Common myeloid progenitor, CD34-positive (primary cell): ENCODE measurements at regions not wholly inside any gene's neighbourhood (a gene's known extent, or its start where the extent isn't known, plus 50 kb on each side); places are given as distances from the start of the nearest gene placed in this dataset.

Experiments used
- CTCF ChIA-PET: fragments of 350-600 bp; sonication (Branson Sonifier 250); formaldehyde crosslinking; loops from one replicate; lab custom pipeline; 2021; ENCODE audit warnings: antibody characterized with exemption; lab: Charles Lee
- POLR2A ChIA-PET: fragments of 350-600 bp; sonication (Branson Sonifier 250); formaldehyde crosslinking; loops from one replicate; lab custom pipeline; 2021; ENCODE audit warnings: antibody characterized with exemption; lab: Charles Lee
- DNase-seq, 3 donors: peaks; one replicate each; pipeline versions ENCODE4 v3.0.0 to v3.0.0-alpha.2; 2013
- H3K27ac ChIP-seq, 2 experiments: 1 replicate in 1 of 2; 2 replicates in 1 of 2; pipeline ENCODE4 v1.7.0; 2013; ENCODE audit warnings: inconsistent platforms in 2 of 2, low read length in 2 of 2, mild to moderate bottlenecking in 2 of 2, low read depth in 1 of 2, moderate library complexity in 1 of 2; ENCODE audit not compliant: severe bottlenecking in 2 of 2, insufficient read depth in 1 of 2, poor library complexity in 1 of 2
- H3K27me3 ChIP-seq, 5 experiments: replicated peaks in 2 of 5; 1 replicate in 3 of 5; 2 replicates in 2 of 5; pipeline versions ENCODE4 v1.6.1 to v1.7.0; 2013; ENCODE audit warnings: low read length in 4 of 5, mild to moderate bottlenecking in 2 of 5, moderate library complexity in 2 of 5, inconsistent platforms in 1 of 5; ENCODE audit not compliant: insufficient read depth in 5 of 5, control insufficient read depth in 4 of 5
- H3K36me3 ChIP-seq, 4 experiments: 1 replicate in 2 of 4; 2 replicates in 2 of 4; pipeline versions ENCODE4 v1.6.1 to v1.7.0; 2013; ENCODE audit warnings: low read length in 3 of 4, control low read depth in 1 of 4, mild to moderate bottlenecking in 1 of 4; ENCODE audit not compliant: control insufficient read depth in 4 of 4, insufficient read depth in 4 of 4
- H3K4me1 ChIP-seq, 4 experiments: 1 replicate in 3 of 4; 2 replicates in 1 of 4; pipeline versions ENCODE4 v1.6.1 to v1.7.1; 2013; ENCODE audit warnings: low read length in 3 of 4, mild to moderate bottlenecking in 3 of 4, control low read depth in 1 of 4, inconsistent platforms in 1 of 4, moderate library complexity in 1 of 4; ENCODE audit not compliant: control insufficient read depth in 4 of 4, insufficient read depth in 4 of 4; ENCODE audit errors: control extremely low read depth in 1 of 4
- H3K4me3 ChIP-seq, 7 experiments: 1 replicate in 4 of 7; 2 replicates in 3 of 7; pipeline versions ENCODE4 v1.5.1 to v1.7.0; 2013; ENCODE audit warnings: mild to moderate bottlenecking in 7 of 7, low read length in 6 of 7, moderate library complexity in 6 of 7, inconsistent platforms in 2 of 7, low read depth in 2 of 7, control low read depth in 1 of 7; ENCODE audit not compliant: insufficient read depth in 4 of 7, control insufficient read depth in 1 of 7; ENCODE audit errors: extremely low read depth in 1 of 7
- H3K9me3 ChIP-seq, 5 experiments: 1 replicate in 4 of 5; 2 replicates in 1 of 5; pipeline versions ENCODE4 v1.6.1 to v1.7.1; 2013; ENCODE audit warnings: low read length in 4 of 5, mild to moderate bottlenecking in 2 of 5, inconsistent platforms in 1 of 5, low read depth in 1 of 5, moderate library complexity in 1 of 5; ENCODE audit not compliant: control insufficient read depth in 4 of 5, insufficient read depth in 2 of 5; ENCODE audit errors: control extremely low read depth in 1 of 5
- WGBS: methylation state at CpG from one replicate; pipeline ENCODE4 v1.1.5; 2013; ENCODE audit not compliant: insufficient coverage; 5-methylcytosine and 5-hydroxymethylcytosine counted together

GRCh38 chr21:21750124-21750825 lies 752.1 kb downstream of the NCAM2 start:
- no peaks in the 10 kb centered on the region for H3K27me3 ChIP-seq
- H3K9me3 ChIP-seq, result peaks cover 0 to 1% (median 0%) of the 10 kb centered on the region in 5 experiments
- DNase-seq, result no peak
- CTCF ChIA-PET, result no interaction called here
- WGBS, result 82% methylated on average over 3 of the region's 4 CpGs
- H3K27ac ChIP-seq, result no peak overlapping the region
- H3K4me3 ChIP-seq, result no peak overlapping the region
- no peaks in the 10 kb centered on the region for H3K36me3 ChIP-seq
- POLR2A ChIA-PET, result no interaction called here
- no peaks in the 10 kb centered on the region for H3K4me1 ChIP-seq

GRCh38 chr21:21751286-21751685 lies 753.1 kb downstream of the NCAM2 start:
- POLR2A ChIA-PET, result no interaction called here
- no peaks in the 10 kb centered on the region for H3K4me1 ChIP-seq
- no peak for DNase-seq
- peaks cover 0 to 1% (median 0%) of the 10 kb centered on the region in 5 experiments for H3K9me3 ChIP-seq
- WGBS, result no CpG with 5 or more reads among the region's 1 CpG
- CTCF ChIA-PET, result no interaction called here
- H3K27ac ChIP-seq, result no peak overlapping the region
- H3K4me3 ChIP-seq, result no peak overlapping the region
- H3K27me3 ChIP-seq, result no peaks in the 10 kb centered on the region
- no peaks in the 10 kb centered on the region for H3K36me3 ChIP-seq

GRCh38 chr21:21762855-21763254 lies 764.6 kb downstream of the NCAM2 start:
- Histone ChIP-seq H3K27me3 (peaks cover 0 to 2% (median 0%) of the 10 kb centered on the region in 5 experiments), H3K9me3 (no peaks in the 10 kb centered on the region), H3K4me1 (no peaks in the 10 kb centered on the region), H3K4me3 (no peak overlapping the region), H3K36me3 (no peaks in the 10 kb centered on the region), H3K27ac (no peak overlapping the region)
- POLR2A ChIA-PET, result interaction anchor here (0.6 kb wide), 1 partner anchor 43 kb away, joined by 8 read pairs; no protein-coding TSS in a partner anchor
- no peak for DNase-seq
- WGBS, result 20% methylated on average over 1 of the region's 1 CpG
- CTCF ChIA-PET, result no interaction called here

- Histone ChIP-seq H3K27ac (no peak overlapping the region), H3K9me3 (peaks cover 0 to under 1% (median 0%) of the 10 kb centered on the region in 5 experiments), H3K36me3 (no peaks in the 10 kb centered on the region), H3K4me1 (no peaks in the 10 kb centered on the region), H3K27me3 (peaks cover 0 to 2% (median 0%) of the 10 kb centered on the region in 5 experiments), H3K4me3 (no peak overlapping the region)
- POLR2A ChIA-PET, result no interaction called here
- DNase-seq, result no peak
- no CpG with 5 or more reads among the region's 2 CpGs for WGBS
- CTCF ChIA-PET, result no interaction called here
These were observed 766.1 kb downstream of the NCAM2 start for GRCh38 chr21:21764281-21764680.

- H3K27me3 ChIP-seq, result no peaks in the 10 kb centered on the region
- no peaks in the 10 kb centered on the region for H3K4me1 ChIP-seq
- H3K36me3 ChIP-seq, result no peaks in the 10 kb centered on the region
- 89% methylated on average over 5 of the region's 5 CpGs for WGBS
- no peak for DNase-seq
- no peak overlapping the region for H3K4me3 ChIP-seq
- CTCF ChIA-PET, result no interaction called here
- H3K9me3 ChIP-seq, result peaks cover 0 to 1% (median 0%) of the 10 kb centered on the region in 5 experiments
- POLR2A ChIA-PET, result no interaction called here
- no peak overlapping the region for H3K27ac ChIP-seq
These were observed 769.1 kb downstream of the NCAM2 start for GRCh38 chr21:21767276-21767675.

- DNase-seq, result no peak
- POLR2A ChIA-PET, result no interaction called here
- CTCF ChIA-PET, result no interaction called here
- Histone ChIP-seq H3K36me3 (no peaks in the 10 kb centered on the region), H3K4me1 (no peaks in the 10 kb centered on the region), H3K27ac (no peak overlapping the region), H3K27me3 (no peaks in the 10 kb centered on the region), H3K4me3 (no peak overlapping the region), H3K9me3 (no peaks in the 10 kb centered on the region)
These were observed 790.4 kb downstream of the NCAM2 start for GRCh38 chr21:21788591-21788990.

- CTCF ChIA-PET, result no interaction called here
- Histone ChIP-seq H3K9me3 (no peaks in the 10 kb centered on the region), H3K27ac (no peak overlapping the region), H3K36me3 (no peaks in the 10 kb centered on the region), H3K4me1 (no peaks in the 10 kb centered on the region), H3K27me3 (no peaks in the 10 kb centered on the region), H3K4me3 (no peak overlapping the region)
- POLR2A ChIA-PET, result no interaction called here
- WGBS, result no CpG with 5 or more reads among the region's 2 CpGs
- DNase-seq, result no peak
These were observed 803.7 kb downstream of the NCAM2 start for GRCh38 chr21:21801921-21802320.
